Neural cell (in vitro differentiated cells): ENCODE measurements at regions not wholly inside any gene's neighbourhood (a gene's known extent, or its start where the extent isn't known, plus 50 kb on each side); places are given as distances from the start of the nearest gene placed in this dataset.

Experiments
- CTCF ChIP-seq: fragments of 450-650 bp; IDR thresholded peaks from 2 replicates; pipeline ENCODE4 v1.5.1; 2014; ENCODE audit warnings: antibody characterized with exemption, mild to moderate bottlenecking, moderate library complexity; ENCODE audit not compliant: poor library complexity, severe bottlenecking
- EP300 ChIP-seq: fragments of 450-650 bp; conservative IDR thresholded peaks from 2 replicates; pipeline ENCODE4 v1.6.1; 2014; ENCODE audit warnings: antibody characterized with exemption, mild to moderate bottlenecking, moderate library complexity; ENCODE audit not compliant: poor library complexity, severe bottlenecking
- EZH2 ChIP-seq: fragments of 200-600, 300-800 bp; shearing (Covaris generic), sonication (generic); IDR thresholded peaks from 2 replicates; pipeline ENCODE4 v1.6.1; 2014; ENCODE audit warnings: antibody characterized with exemption, low read length, borderline replicate concordance, mild to moderate bottlenecking; ENCODE audit not compliant: insufficient read depth, poor library complexity, severe bottlenecking
- MXI1 ChIP-seq: fragments of 450-650 bp; conservative IDR thresholded peaks from 2 replicates; pipeline ENCODE4 v1.6.1; 2014; ENCODE audit warnings: antibody characterized with exemption, mild to moderate bottlenecking; ENCODE audit not compliant: poor library complexity, severe bottlenecking
- POLR2AphosphoS5 ChIP-seq: IDR thresholded peaks from 2 replicates; pipeline ENCODE4 v1.6.1; 2012
- RAD21 ChIP-seq: fragments of 450-650 bp; conservative IDR thresholded peaks from 2 replicates; pipeline ENCODE4 v1.6.1; 2014; ENCODE audit warnings: antibody characterized with exemption, mild to moderate bottlenecking, moderate library complexity
- SMC3 ChIP-seq: fragments of 450-650 bp; conservative IDR thresholded peaks from 2 replicates; pipeline ENCODE4 v1.6.1; 2014; ENCODE audit warnings: antibody characterized with exemption, mild to moderate bottlenecking, moderate library complexity; ENCODE audit not compliant: poor library complexity

DNA sequence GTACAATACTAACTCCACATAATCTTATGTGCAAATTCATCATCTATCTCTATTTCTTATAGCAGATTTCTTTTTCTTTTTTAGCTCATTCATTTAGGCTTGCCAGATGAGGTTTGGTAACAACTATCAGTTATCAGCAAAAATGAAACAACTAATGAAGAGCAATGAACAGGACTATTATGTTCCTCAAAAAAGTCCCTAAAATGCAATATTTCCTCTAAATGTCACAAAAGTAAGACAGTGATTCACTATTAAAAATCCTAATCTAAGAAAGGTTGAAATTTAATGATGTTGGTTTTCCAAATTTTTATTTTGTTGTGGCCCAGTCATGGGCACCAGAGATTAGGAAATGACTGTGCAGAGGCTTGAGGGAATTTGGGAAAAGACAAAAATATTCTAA, 135.3 kb downstream of the PPIAL4G start:
- TF ChIP-seq MXI1 (no peak), CTCF (no peak), EP300 (no peak), POLR2AphosphoS5 (no peak), EZH2 (no peak), RAD21 (no peak), SMC3 (no peak)
